HG03342 (cell line): ENCODE measurements at regions not wholly inside any gene's neighbourhood (a gene's known extent, or its start where the extent isn't known, plus 50 kb on each side); places are given as distances from the start of the nearest gene placed in this dataset.
A peak's percentile ranks its signal among the peaks of the same experiment; 100 is the strongest.
"Not testable (repeated sequence)": the region's sequence is repeated elsewhere in the genome, so short reads cannot be mapped to it uniquely, and the experiment has no call there.

Experiments
- ATAC-seq: cut with Tn5 transposase; IDR thresholded peaks from one replicate; pipeline ENCODE4 v1.9.1; 2021; ENCODE audit warnings: mild to moderate bottlenecking, moderate library complexity; ENCODE audit not compliant: unreplicated experiment

DNA sequence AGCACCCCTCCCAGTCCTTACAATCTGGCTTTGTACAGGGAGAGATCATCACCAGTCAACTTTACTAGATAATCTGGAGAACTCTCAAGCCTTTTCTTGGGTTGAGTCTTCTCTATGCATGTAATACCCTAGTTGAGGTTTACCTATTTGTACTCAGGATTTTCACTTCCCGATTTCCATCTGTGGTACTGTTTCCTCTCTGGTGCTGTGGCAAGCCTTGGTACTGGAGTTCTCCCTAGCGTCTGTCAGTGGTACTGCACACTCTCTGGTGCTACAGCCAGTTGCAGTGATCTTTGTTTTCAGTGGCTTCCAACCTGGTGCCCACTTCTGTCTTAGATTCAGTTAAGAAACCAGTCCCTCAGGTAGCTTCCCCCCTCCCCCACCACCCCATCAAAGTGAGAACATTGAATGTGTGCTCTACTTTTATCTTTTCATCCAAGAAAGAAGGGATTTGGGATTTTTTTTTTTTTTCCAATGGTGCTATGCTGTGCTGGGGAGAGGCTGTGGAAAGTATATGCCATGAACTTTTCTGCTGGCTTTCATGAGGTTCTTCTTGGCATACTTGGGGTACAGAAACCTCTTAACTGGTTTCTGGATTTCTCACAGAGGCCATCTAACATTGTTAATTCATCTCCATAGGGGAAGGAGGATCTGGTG, 69.4 kb upstream of the EVL start:
- ATAC-seq = peak; percentile 99

DNA sequence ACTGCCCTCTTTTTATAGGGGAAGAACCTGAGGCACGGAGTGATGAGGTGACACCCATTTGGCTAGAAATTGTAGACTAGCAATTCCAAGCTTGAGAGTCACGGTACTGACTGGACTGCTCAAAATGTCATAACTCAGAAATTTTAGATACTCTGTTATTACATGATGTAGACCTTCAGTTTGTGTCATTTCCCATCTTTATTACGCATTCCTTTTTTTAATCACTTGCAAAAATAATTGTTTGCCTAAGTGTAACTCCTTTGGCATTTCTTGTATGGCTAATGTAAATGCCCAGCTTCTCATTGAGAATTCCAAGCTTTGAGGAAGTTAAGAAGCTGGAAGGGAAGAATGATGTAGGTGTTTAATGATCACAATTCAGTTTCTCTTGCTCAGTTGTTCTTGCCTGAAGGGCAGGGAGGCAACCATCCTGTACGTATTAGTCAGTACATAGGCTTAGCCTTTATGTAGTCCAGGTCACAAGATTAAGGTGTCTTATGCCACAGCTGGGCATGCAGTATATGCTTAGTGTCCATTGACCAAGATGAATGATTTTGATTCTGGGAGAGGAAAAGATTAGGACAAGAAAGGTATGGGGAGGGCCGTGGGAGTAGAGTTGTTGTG, 68.2 kb upstream of the EVL start:
- no peak for ATAC-seq

DNA sequence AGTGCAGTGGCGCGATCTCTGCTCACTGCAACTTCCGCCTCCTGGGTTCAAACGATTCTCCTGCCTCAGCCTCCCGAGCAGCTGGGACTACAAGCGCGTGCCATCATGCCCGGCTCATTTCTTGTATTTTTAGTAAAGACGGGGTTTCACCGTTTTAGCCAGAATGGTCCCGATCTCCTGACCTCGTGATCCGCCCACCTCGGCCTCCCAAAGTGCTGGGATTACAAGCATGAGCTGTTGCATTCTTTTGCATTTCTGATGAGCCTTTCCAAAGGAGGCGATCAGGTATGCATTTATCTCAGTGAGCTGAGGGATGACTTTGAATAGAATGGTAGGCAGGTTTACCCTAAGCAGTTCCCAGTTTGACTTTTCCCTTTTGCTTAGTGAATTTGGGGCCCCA, 64.8 kb upstream of the EVL start:
- ATAC-seq = not testable (repeated sequence)

DNA sequence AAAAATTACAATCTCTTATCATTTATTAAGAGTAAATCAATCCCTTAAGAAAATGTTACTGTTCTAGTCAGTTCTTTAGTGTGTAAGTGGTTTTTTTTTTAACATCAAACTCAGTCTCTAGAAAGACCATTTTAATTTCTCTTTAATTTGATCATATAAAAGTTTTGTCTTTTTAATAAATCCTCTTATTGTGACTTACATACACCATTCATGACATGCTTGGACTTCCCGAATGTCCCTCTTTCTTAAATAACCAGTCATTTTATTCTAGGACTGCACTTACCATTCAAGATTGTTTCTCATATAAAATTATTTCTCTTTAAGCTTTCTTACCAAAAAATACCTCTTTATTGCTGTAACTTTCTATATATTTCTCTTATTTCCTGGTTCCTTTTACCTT, 60.8 kb upstream of the EVL start:
- ATAC-seq = no peak

DNA sequence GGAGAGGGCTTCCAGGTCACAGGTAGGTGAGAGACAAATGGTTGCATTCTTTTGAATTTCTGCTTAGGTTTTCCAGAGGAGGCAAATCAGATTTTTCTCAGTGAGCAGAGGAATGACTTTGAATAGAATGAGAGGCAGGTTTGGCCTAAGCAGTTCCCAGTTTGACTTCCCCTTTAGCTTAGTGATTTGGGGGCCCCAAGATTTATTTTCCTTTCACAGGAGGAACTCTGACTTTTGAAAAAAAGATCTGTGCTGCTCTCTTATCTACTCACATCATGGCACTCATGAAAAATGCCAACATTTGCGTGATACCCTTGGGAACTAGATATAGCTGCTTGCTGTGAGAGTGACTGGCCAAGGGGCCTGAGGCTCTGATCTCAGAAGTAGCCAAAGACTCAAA, 58.0 kb upstream of the EVL start:
- no peak for ATAC-seq

DNA sequence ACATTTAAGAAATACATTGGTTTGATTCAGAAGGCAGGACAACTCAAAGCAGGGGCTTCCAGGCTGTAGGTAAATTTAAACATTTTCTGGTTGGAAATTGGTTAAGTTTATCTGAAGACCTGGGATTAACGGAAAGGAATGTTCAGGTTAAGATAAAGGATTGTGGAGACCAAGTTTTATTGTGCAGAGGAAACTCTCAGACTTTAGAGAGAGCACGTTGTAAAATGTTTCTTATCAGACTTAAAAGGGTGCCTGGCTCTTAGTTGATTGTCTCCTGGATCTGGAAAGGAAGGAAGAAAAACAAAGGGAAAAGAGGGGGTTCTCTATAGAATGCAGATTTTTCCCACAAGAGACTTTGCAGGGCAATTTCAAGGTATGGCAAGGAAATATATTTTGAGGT, 55.4 kb upstream of the EVL start:
- ATAC-seq = not testable (repeated sequence)

DNA sequence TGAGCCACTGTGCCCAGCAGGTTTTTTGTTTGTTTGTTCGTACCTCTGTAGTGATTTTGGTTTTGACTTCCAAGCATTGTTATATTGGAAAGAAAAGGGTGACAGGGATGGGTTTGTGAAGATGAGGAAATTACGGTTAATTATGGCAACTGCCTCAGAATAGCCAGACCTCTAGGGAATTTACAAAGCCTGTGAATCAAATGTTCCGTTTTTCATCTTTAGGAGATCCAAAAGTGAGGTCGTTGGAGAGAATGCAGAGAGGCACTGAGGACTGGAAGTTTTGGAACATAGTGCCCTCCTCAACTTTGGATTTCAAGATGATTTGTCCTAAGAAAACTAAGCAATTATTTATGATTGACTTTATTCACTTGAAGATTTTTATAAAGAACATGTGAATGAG, 54.5 kb upstream of the EVL start:
- no peak for ATAC-seq

DNA sequence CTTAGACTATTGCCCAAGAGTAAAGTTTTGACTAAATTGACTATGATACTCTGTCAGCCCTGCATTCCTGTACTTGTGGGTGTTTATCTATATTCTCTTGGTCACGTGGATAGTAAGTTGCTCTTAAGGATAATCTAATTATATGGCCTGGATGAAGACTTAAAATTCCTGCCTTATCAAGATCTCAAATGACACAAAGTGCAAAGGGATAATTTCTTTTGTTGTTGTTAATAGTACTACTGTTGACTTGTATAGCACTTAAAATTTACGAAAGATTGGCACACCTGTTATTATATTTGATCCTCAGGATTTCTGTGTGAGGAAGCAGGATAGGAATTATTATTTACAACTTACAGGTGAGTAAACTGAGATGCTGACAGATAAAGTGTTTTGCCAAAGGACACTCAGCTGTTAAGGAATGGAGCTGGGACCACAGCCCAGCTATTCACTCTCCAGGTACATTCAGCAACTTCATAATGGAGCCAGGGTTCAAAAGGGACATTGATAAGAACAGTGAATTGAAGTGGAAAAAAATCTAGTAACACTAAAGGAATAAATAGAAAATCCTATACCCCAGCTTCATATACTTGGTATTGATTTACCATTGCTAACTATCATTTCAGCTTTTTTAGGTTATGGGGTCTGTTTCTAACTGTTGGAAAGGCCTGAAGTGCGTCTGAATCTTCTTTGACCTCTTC, 53.4 kb upstream of the EVL start:
- no peak for ATAC-seq

DNA sequence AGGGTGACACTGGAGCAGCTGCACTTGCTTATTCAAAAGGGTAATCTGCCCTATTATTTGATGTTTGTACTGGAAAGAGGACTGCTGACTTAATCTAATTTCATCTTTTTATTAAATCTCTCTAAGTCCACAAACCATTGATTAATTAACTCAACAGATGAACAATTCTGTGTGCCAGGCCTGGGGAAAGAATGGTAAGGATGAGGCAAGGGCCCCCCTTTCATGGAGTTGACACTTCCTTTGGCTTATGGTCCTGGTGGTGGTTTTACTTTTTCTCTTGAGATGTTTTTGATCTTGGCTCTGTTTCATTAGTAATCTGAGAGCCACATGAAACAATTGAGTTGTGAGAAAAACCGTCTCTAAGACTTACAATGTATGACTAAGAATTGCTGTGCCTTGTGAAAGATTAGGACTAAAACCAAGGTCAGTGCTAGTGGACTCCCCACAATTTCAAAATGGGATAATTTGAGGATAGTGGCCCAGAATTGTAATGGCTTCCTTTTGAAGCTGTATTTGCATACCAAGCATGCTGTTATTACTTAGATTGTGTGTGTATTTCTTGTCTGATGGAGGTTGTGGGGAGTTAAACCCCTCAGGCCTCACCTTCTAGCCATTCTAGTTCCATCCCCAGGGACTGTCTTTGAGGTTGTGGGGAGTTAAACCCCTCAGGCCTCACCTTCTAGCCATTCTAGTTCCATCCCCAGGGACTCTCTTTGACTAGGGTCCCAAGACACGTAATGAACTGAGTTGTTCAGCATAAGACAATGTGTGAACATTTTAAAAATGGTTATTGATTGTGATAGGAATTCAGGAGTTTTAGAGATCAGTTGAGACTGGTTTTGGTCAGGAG, 52.5 kb upstream of the EVL start:
- no peak for ATAC-seq

DNA sequence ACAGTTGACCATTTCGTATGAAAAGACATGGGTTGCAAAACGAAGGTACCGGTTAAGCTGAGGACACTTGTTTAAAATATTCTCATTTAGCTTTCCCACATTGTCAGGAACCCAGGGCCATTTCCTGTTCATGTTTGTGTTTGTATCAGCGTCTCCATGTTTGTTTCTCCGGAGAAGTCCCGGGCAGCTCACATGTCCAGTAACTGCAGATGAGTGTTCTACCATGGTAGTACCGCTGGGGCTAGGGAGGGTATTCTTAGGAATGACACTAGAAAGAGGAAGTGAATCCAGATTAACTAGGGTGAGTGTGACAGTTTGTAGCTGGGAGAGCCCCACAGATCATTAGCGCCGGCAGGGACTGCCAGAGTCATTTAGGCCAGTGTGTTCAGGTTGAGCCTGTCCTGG, 50.0 kb upstream of the EVL start:
- ATAC-seq = peak; percentile 95
